GM19035 (cell line): ENCODE measurements at regions not wholly inside any gene's neighbourhood (a gene's known extent, or its start where the extent isn't known, plus 50 kb on each side); places are given as distances from the start of the nearest gene placed in this dataset.

Source experiments
- ATAC-seq: cut with Tn5 transposase; IDR thresholded peaks from one replicate; pipeline ENCODE4 v1.9.1; 2021; ENCODE audit not compliant: unreplicated experiment

GRCh38 chr7:17679458-17679857, 260.8 kb downstream of the SNX13 start:
- no peak for ATAC-seq

- ATAC-seq, result no peak
Observed at GRCh38 chr7:17680026-17680425, 260.3 kb downstream of the SNX13 start.

GRCh38 chr7:17680943-17681351, 259.3 kb downstream of the SNX13 start:
- no peak for ATAC-seq

- ATAC-seq, result no peak
Observed at GRCh38 chr7:17681965-17682364, 258.3 kb downstream of the SNX13 start.

- no peak for ATAC-seq
Observed at GRCh38 chr7:17682586-17682985, 257.7 kb downstream of the SNX13 start.

- no peak for ATAC-seq
Observed at GRCh38 chr7:17685141-17685540, 255.2 kb downstream of the SNX13 start.

GRCh38 chr7:17687361-17687760, 252.9 kb downstream of the SNX13 start:
- ATAC-seq, result no peak

- no peak for ATAC-seq
Observed at GRCh38 chr7:17689361-17689902, 250.9 kb downstream of the SNX13 start.

- no peak for ATAC-seq
Observed at GRCh38 chr7:17690030-17690429, 250.3 kb downstream of the SNX13 start.

- ATAC-seq, result no peak
Observed at GRCh38 chr7:17696422-17696821, 243.9 kb downstream of the SNX13 start.

GRCh38 chr7:17697128-17697881, 243.0 kb downstream of the SNX13 start:
- no peak for ATAC-seq

GRCh38 chr7:17699696-17700095, 240.6 kb downstream of the SNX13 start:
- no peak for ATAC-seq

- no peak for ATAC-seq
Observed at GRCh38 chr7:17700138-17700537, 240.2 kb downstream of the SNX13 start.

- ATAC-seq, result no peak
Observed at GRCh38 chr7:17706275-17706674, 234.0 kb downstream of the SNX13 start.

GRCh38 chr7:17706734-17707133, 233.6 kb downstream of the SNX13 start:
- ATAC-seq, result peak; percentile 73

GRCh38 chr7:17709127-17709526, 231.2 kb downstream of the SNX13 start:
- ATAC-seq, result no peak

- no peak for ATAC-seq
Observed at GRCh38 chr7:17709599-17709998, 230.7 kb downstream of the SNX13 start.

- ATAC-seq, result no peak
Observed at GRCh38 chr7:17710312-17710711, 230.0 kb downstream of the SNX13 start.

- ATAC-seq, result no peak
Observed at GRCh38 chr7:17713584-17713983, 226.7 kb downstream of the SNX13 start.

- ATAC-seq, result no peak
Observed at GRCh38 chr7:17716816-17717215, 223.5 kb downstream of the SNX13 start.

GRCh38 chr7:17719998-17720397, 220.3 kb downstream of the SNX13 start:
- no peak for ATAC-seq

- no peak for ATAC-seq
Observed at GRCh38 chr7:17721736-17722285, 218.5 kb downstream of the SNX13 start.

- no peak for ATAC-seq
Observed at GRCh38 chr7:17722798-17723197, 217.5 kb downstream of the SNX13 start.
